HG02852 (cell line): ENCODE measurements at regions not wholly inside any gene's neighbourhood (a gene's known extent, or its start where the extent isn't known, plus 50 kb on each side); places are given as distances from the start of the nearest gene placed in this dataset.

Experiments used
- ATAC-seq: cut with Tn5 transposase; IDR thresholded peaks from one replicate; pipeline ENCODE4 v1.9.1; 2021; ENCODE audit warnings: mild to moderate bottlenecking, moderate library complexity; ENCODE audit not compliant: unreplicated experiment

GRCh38 chr11:42025121-42025803 is 565.8 kb upstream of the LRRC4C start:
- no peak for ATAC-seq

DNA sequence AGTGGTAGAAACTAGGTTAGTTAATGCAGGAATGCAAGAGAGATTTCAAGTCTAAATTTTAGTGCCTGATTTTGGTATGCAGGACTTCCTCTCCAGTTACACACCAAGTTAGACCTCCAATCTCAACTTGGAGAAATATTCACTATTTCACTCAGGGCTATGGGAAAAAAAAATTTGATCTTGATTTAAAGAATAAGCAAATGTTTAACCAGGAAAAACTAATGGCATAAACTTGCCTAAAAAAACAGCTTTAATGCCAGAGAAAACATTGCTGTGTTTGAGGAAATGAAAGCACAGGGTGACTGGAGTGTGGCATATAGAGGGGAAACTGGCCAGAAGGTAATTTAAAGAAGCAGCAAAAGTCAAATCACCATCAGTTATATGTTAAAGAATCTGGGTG is 575.4 kb upstream of the LRRC4C start:
- no peak for ATAC-seq

GRCh38 chr11:42036201-42036600 is 576.7 kb upstream of the LRRC4C start:
- ATAC-seq, result no peak

DNA sequence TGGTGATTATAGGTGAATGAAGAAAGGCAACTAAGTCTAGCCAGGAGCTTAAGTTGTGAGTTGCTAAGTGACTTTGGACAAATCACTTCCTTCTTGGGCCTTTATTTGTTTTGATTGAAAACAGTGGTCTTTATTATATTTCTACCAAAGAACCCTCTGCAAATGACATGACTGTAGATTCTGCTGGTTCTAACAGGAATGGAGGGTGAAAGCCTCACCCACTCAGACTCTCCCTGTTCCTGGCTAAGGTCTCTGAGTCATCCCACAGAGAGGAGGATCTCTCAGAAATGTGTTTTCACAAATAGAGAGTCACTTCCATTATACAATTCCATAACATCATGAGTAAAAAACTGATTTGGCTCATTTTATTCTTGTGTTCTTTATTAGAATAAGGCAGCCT is 583.9 kb upstream of the LRRC4C start:
- no peak for ATAC-seq

GRCh38 chr11:42047637-42048555 is 588.4 kb upstream of the LRRC4C start:
- ATAC-seq, result no peak

DNA sequence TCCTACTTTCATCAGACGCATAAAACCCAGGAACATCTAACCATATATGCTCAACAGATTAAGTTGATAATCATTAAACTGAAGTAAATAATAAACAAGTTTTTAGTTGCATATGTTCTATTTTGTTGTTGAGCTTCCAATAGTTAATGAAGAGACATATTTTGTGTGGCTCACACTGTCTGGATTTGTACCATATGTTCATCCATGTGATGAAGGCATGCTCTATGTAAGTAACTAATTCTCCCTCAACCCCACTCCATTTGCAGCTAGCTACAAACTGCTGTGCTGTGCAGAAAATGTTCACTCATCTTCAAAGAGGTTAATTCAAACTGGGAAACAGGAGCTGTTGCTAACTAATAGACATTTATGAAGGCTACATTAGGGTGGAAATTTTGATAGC is 589.7 kb upstream of the LRRC4C start:
- no peak for ATAC-seq

GRCh38 chr11:42049650-42050049 is 590.2 kb upstream of the LRRC4C start:
- no peak for ATAC-seq

GRCh38 chr11:42054351-42054900 is 595.0 kb upstream of the LRRC4C start:
- no peak for ATAC-seq

- no peak for ATAC-seq
These were observed 596.2 kb upstream of the LRRC4C start for GRCh38 chr11:42055606-42056005.

- ATAC-seq, result no peak
These were observed 599.3 kb upstream of the LRRC4C start for GRCh38 chr11:42058794-42059193.

DNA sequence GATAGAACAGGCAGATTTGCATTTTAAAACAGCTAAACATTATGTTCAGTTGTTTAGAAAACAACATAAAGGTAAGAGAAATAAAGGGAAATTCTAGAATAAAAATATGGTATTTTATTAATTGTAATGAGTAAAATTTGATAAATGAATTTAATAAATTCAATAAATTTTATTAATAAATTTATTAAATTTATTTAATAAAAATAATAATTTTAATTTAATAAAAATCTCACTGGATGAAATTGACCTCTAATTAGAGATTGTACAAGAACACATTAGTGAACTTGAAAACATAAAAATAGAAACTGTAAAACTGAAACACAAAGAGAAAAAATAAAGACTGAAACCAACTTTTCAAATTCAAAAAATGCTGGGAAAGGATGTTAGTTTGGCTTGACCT is 605.7 kb upstream of the LRRC4C start:
- ATAC-seq, result no peak

DNA sequence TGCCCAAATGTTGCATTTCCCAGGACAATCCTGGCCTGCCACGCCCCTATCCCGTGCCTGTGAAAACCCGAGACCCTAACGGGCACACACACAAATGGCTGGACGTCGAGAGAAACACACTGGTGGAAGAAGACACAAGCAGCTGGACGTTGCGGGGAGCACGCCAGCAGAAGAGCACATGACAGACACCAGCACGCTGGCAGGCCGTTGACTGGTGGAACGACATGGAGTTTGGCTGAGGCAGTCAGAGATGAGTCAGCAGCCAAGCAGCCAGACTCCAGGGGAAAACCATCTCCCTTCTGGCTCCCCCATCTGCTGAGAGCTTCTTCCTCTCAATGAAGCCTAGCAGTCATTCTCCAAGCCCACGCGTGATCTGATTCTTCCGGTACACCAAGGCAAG is 606.7 kb upstream of the LRRC4C start:
- ATAC-seq, result no peak

DNA sequence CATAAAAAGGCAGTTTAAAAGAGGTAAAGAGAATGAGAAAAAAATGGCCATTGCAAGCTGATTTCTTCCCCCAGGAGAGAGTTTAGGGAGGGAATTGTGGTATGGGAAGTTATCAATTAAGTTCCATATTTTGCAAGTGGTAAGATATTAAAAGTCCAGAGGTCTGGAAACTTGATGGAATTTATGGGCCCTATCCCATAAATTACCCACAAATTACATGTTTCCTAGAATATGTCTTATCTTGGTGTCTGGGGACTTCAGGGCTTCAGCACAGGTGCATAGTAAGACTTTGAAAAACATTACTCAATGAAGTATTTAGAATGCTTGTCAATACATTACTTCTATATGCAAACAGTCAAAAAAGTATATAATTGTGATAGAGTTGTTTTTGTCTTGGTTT is 614.9 kb upstream of the LRRC4C start:
- ATAC-seq, result no peak

DNA sequence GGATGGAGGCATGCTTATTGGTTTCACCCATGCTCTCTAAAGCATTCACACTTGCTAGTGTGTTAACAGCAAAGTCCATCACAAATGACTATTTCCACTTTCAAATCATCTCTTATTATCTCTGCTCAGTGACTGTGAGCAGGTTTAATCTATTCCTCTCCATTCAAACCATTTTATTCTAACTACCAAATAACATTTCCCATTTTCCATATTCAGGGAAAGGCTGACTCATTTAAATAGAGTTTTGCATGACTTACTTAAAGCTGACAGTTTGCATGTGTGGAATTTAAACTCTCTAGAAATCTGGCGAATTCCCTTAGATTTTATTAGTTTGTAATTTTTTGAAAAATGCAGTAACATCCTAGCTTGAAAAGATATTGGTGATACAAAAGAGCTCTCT is 615.7 kb upstream of the LRRC4C start:
- no peak for ATAC-seq

DNA sequence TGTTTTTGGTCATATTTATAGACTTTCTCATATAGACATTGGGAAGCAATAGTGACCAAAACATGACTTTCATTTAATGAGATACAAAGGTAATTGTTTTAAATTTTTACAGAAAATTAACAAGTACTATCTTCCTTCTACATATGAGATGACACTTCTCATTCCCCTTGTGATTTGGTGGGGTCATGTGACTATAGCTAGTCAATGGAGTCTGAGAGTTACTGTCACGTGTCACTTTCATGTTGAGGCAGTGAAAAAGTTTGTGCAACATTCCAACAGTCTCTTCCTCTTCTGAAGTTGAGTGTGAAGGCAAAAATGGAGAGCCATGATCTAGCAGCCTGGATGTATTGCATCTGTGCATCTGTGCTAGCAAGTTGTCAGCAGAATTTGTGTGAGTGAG is 618.3 kb upstream of the LRRC4C start:
- ATAC-seq, result no peak

- ATAC-seq, result no peak
These were observed 626.3 kb upstream of the LRRC4C start for GRCh38 chr11:42085736-42086135.

- no peak for ATAC-seq
These were observed 634.1 kb upstream of the LRRC4C start for GRCh38 chr11:42093541-42093940.

GRCh38 chr11:42098075-42098474 is 638.6 kb upstream of the LRRC4C start:
- no peak for ATAC-seq

- ATAC-seq, result no peak
These were observed 653.4 kb upstream of the LRRC4C start for GRCh38 chr11:42112866-42113265.

DNA sequence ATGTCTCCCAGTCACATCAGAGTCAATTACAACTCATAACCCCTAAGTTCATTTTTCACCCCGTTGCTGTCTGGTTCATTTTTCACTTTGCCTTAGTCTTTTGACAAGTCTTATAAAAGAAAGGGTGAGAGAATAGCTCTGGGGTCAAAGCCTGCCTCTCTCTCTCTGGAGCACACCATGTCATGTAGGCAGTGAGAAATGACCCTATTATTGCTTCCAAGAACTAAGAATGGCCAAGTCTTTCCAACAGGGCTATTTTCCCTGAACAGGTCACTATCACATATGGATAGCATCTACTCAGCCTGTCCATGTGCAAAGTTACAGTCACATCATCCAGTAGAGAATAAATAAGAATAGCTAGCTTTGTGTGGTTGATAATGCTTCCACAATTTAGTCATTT is 655.5 kb upstream of the LRRC4C start:
- ATAC-seq, result no peak

- ATAC-seq, result no peak
These were observed 679.0 kb upstream of the LRRC4C start for GRCh38 chr11:42138454-42138853.

- ATAC-seq, result no peak
These were observed 685.9 kb upstream of the LRRC4C start for GRCh38 chr11:42145311-42145710.
